IPS-NIHi7 (cell line): ENCODE measurements at regions not wholly inside any gene's neighbourhood (a gene's known extent, or its start where the extent isn't known, plus 50 kb on each side); places are given as distances from the start of the nearest gene placed in this dataset.
A peak's percentile ranks its signal among the peaks of the same experiment; 100 is the strongest.
"Not testable (repeated sequence)": the region's sequence is repeated elsewhere in the genome, so short reads cannot be mapped to it uniquely, and the experiment has no call there.

Experiments
- DNase-seq: peaks from one replicate; pipeline ENCODE4 v3.0.0; 2012; ENCODE audit warnings: mixed read lengths; ENCODE audit errors: extremely low spot score

GRCh38 chr6:49370518-49370917 is 92.5 kb downstream of the MMUT start:
- no peak for DNase-seq

- no peak for DNase-seq
These were observed 96.5 kb downstream of the MMUT start for GRCh38 chr6:49366539-49366938.

GRCh38 chr6:49348561-49348960 is 114.5 kb downstream of the MMUT start:
- no peak for DNase-seq

GRCh38 chr6:49342410-49342809 is 120.6 kb downstream of the MMUT start:
- DNase-seq = peak; percentile 47

- DNase-seq = no peak
These were observed 121.2 kb downstream of the MMUT start for GRCh38 chr6:49341869-49342268.

GRCh38 chr6:49339096-49339495 is 124.0 kb downstream of the MMUT start:
- no peak for DNase-seq

GRCh38 chr6:49336514-49337131 is 126.4 kb downstream of the MMUT start:
- DNase-seq = no peak

GRCh38 chr6:49333345-49334125 is 129.5 kb downstream of the MMUT start:
- DNase-seq = no peak

- DNase-seq = no peak
These were observed 130.3 kb downstream of the MMUT start for GRCh38 chr6:49332781-49333180.

GRCh38 chr6:49329186-49329585 is 133.9 kb downstream of the MMUT start:
- no peak for DNase-seq

GRCh38 chr6:49328051-49328744 is 134.9 kb downstream of the MMUT start:
- DNase-seq = no peak

- no peak for DNase-seq
These were observed 135.5 kb downstream of the MMUT start for GRCh38 chr6:49327571-49327970.

GRCh38 chr6:49327005-49327404 is 136.0 kb downstream of the MMUT start:
- DNase-seq = no peak

GRCh38 chr6:49326347-49326746 is 136.7 kb downstream of the MMUT start:
- DNase-seq = no peak

- no peak for DNase-seq
These were observed 137.2 kb downstream of the MMUT start for GRCh38 chr6:49325891-49326290.

GRCh38 chr6:49322861-49323260 is 140.2 kb downstream of the MMUT start:
- no peak for DNase-seq

GRCh38 chr6:49321561-49322072 is 141.4 kb downstream of the MMUT start:
- no peak for DNase-seq

- DNase-seq = no peak
These were observed 158.0 kb downstream of the MMUT start for GRCh38 chr6:49305010-49305409.

- not testable (repeated sequence) for DNase-seq
These were observed 158.7 kb downstream of the MMUT start for GRCh38 chr6:49304393-49304792.

GRCh38 chr6:49300911-49301310 is 162.1 kb downstream of the MMUT start:
- DNase-seq = no peak

GRCh38 chr6:49300443-49300842 is 162.6 kb downstream of the MMUT start:
- DNase-seq = no peak

GRCh38 chr6:49299279-49299678 is 163.8 kb downstream of the MMUT start:
- DNase-seq = no peak

- no peak for DNase-seq
These were observed 178.9 kb downstream of the MMUT start for GRCh38 chr6:49284180-49284579.
